Ovary (tissue), 7 donors: ENCODE measurements at regions not wholly inside any gene's neighbourhood (a gene's known extent, or its start where the extent isn't known, plus 50 kb on each side); places are given as distances from the start of the nearest gene placed in this dataset.

ENCODE experiments used
- DNase-seq, 5 donors: peaks; one replicate each; pipeline ENCODE4 v3.0.0-alpha.2; 2019 to 2020
- H3K27ac ChIP-seq, 2 donors: fragments of 200-600 bp; one replicate each; pipeline versions ENCODE4 v1.5.1 to v1.8.0; 2019 to 2022
- H3K27me3 ChIP-seq: fragments of 200-600 bp; one replicate; pipeline ENCODE4 v1.8.0; 2022
- H3K36me3 ChIP-seq: fragments of 200-600 bp; sonication (generic); one replicate; pipeline ENCODE4 v1.5.1; 2019
- H3K4me1 ChIP-seq: one replicate; pipeline ENCODE4 v1.8.1; 2013; ENCODE audit warnings: mild to moderate bottlenecking, moderate library complexity; ENCODE audit not compliant: insufficient read depth
- H3K4me3 ChIP-seq: fragments of 200-600 bp; sonication (generic); one replicate; pipeline ENCODE4 v1.5.1; 2017
- H3K9me3 ChIP-seq, 2 donors: fragments of 200-600 bp in 1 of 2; sonication (generic) in 1 of 2; one replicate each; pipeline versions ENCODE4 v1.5.1 to v1.8.1; 2013 to 2019; ENCODE audit warnings: mild to moderate bottlenecking in 1 of 2, moderate library complexity in 1 of 2
- EP300 ChIP-seq: sonication (generic); formaldehyde crosslinking; IDR thresholded peaks from one replicate; pipeline ENCODE4 v1.6.1; 2017; ENCODE audit warnings: antibody characterized with exemption
- POLR2A ChIP-seq: fragments of 450-650 bp; IDR thresholded peaks from one replicate; pipeline ENCODE4 v1.6.1; 2017; ENCODE audit warnings: antibody characterized with exemption, mild to moderate bottlenecking, moderate library complexity
- WGBS, 3 donors: extraction: QIAGEN DNeasy Blood & Tissue Kit in 1 of 3; methylation state at CpG; one replicate each; pipeline versions ENCODE4 v1.1.5 to v1.1.7; 2013 to 2017; 5-methylcytosine and 5-hydroxymethylcytosine counted together
- intact Hi-C, 4 donors: fragments of 100-400 bp; cut with DNase I; formaldehyde crosslinking; loops; one replicate each; pipeline versions ENCODE4 v1.11.0 to v1.15.1; 2022 to 2023
- TF ChIP-seq, protein P1 (sequence below), 3 donors: fragments of 450-650 bp in 2 of 3; fragments of 200-600 bp in 1 of 3; IDR thresholded peaks; one replicate each; pipeline versions ENCODE4 v1.5.1 to v1.8.0; 2016 to 2022; ENCODE audit warnings: antibody characterized with exemption in 3 of 3, mild to moderate bottlenecking in 1 of 3
- donor health status: DM: no; HTN: no; CAD: no; lungs with moderate emphysema.
- donor health status: DM: no; HTN: no; CAD: no.
- donor health status: Bipolar disorder and iron deficiency.
- donor health status: DM: no; HTN: no; CAD: no.
- donor health status: DM: yes; HTN: yes; CAD: no.

DNA sequence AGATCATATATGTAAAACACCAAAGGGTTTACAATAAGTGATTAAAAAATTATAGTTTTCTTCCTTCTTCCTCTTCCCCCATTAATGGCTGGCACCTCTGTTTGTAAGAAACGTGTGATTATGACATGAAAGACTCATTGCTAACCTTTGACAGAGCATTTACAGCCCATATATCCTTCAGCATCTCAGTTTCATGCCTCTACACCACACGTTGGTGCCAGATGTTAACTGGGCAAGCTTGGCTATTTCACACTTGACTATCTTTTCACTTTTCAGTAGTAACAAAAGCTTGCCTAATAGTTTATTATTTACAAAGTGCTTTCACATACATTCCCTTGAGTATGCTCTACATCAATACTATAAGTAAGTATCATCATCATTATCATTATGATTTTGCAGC lies 65.3 kb upstream of the C1QTNF7 start:
- WGBS, 3 donors, result 71 to 77% (median 77%) methylated on average over 2 of the region's 2 CpGs

DNA sequence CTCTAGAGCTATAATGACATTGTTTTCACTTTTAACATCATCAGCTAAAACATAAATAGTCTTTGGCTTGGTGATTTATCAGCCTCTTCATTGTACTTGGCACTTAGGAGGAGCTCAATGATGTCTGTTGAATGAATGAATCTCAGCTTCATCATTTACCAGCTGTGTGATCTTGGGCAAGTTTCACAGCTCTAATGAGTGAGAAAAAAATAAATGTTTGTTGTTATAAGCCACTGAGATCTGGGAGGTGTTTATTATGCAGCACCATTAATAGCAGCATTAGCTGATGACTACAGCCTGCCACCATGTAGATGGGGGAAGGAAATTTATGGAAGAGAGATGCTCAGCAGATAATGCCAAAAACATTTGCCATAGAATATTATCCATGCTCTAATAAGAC lies 63.6 kb upstream of the C1QTNF7 start:
- TF ChIP-seq, protein P1, sequence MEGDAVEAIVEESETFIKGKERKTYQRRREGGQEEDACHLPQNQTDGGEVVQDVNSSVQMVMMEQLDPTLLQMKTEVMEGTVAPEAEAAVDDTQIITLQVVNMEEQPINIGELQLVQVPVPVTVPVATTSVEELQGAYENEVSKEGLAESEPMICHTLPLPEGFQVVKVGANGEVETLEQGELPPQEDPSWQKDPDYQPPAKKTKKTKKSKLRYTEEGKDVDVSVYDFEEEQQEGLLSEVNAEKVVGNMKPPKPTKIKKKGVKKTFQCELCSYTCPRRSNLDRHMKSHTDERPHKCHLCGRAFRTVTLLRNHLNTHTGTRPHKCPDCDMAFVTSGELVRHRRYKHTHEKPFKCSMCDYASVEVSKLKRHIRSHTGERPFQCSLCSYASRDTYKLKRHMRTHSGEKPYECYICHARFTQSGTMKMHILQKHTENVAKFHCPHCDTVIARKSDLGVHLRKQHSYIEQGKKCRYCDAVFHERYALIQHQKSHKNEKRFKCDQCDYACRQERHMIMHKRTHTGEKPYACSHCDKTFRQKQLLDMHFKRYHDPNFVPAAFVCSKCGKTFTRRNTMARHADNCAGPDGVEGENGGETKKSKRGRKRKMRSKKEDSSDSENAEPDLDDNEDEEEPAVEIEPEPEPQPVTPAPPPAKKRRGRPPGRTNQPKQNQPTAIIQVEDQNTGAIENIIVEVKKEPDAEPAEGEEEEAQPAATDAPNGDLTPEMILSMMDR (IDR thresholded peaks at IDR 0.05), result no peak
- TF ChIP-seq POLR2A (no peak), EP300 (no peak)
- Histone ChIP-seq H3K9me3 (no peaks in the 10 kb centered on the region), H3K4me3 (no peak overlapping the region), H3K4me1 (no peaks in the 10 kb centered on the region), H3K27me3 (no peaks in the 10 kb centered on the region), H3K27ac (no peak overlapping the region), H3K36me3 (no peaks in the 10 kb centered on the region)
- intact Hi-C loops, result no loop called here
- DNase-seq, result no peak

More for the DNA sequence above, 65.3 kb upstream of the C1QTNF7 start:
- Histone ChIP-seq H3K4me1 (no peaks in the 10 kb centered on the region), H3K36me3 (no peaks in the 10 kb centered on the region), H3K27ac (no peak overlapping the region), H3K9me3 (no peaks in the 10 kb centered on the region), H3K4me3 (no peak overlapping the region), H3K27me3 (no peaks in the 10 kb centered on the region)
- no peak for DNase-seq
- TF ChIP-seq, protein P1 (IDR thresholded peaks at IDR 0.05), result no peak
- TF ChIP-seq POLR2A, result no peak
- TF ChIP-seq EP300, result no peak
- intact Hi-C loops, result no loop called here

DNA sequence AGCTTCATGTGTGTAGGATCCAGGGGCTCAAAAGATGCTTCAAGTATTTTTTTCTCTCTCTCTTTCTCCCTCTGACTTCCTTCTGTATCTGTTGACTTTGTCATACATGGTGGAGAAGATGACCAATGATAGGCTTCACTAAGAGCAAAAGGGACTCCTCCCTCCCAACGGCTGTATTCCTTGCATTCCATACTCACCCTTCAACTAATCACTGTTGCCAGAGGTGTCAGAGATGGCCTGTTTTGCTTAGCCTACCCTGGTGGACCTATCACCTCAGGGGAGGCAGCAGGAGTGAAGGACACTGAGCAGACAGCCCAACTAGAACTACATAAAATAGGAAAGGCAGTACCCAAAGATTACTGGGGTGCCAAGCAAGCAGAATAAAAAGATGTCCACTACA lies 62.2 kb upstream of the C1QTNF7 start:
- H3K27me3 ChIP-seq, result no peaks in the 10 kb centered on the region
- H3K4me3 ChIP-seq, result no peak overlapping the region
- H3K9me3 ChIP-seq, result no peaks in the 10 kb centered on the region
- no peak overlapping the region for H3K27ac ChIP-seq
- TF ChIP-seq, protein P1 (IDR thresholded peaks at IDR 0.05), result no peak
- TF ChIP-seq POLR2A, result no peak
- TF ChIP-seq EP300, result no peak
- H3K4me1 ChIP-seq, result no peaks in the 10 kb centered on the region
- DNase-seq, result no peak
- intact Hi-C loops, result no loop called here
- H3K36me3 ChIP-seq, result no peaks in the 10 kb centered on the region
- WGBS, 3 donors, result 13 to 37% (median 20%) methylated on average over 1 of the region's 1 CpG

DNA sequence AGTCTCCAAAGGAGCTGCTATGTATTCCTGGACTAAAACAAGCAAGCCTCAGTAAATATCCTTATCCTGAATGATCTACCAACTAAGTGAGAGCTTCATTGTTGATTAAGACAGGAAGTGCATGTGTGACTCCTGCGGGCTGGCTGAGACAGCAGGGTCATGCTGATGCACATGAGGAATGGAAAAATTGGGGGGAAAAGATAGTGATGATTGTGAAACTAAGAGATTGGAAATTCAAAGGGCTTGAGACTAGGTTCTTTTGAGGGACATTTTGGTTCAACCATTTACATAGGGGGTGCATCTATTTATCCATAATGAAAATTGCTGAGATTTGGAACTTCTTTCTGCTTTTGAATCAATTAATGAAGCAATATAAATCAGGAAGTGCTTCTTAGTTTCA lies 61.1 kb upstream of the C1QTNF7 start:
- no peaks in the 10 kb centered on the region for H3K27me3 ChIP-seq
- intact Hi-C loops, result no loop called here
- WGBS, 3 donors, result 80 to 92% (median 81%) methylated on average over 1 of the region's 1 CpG
- no peak overlapping the region for H3K4me3 ChIP-seq
- TF ChIP-seq EP300, result no peak
- TF ChIP-seq, protein P1 (IDR thresholded peaks at IDR 0.05), result no peak
- TF ChIP-seq POLR2A, result no peak
- H3K36me3 ChIP-seq, result no peaks in the 10 kb centered on the region
- no peak for DNase-seq
- no peaks in the 10 kb centered on the region for H3K4me1 ChIP-seq
- H3K9me3 ChIP-seq, result no peaks in the 10 kb centered on the region
- no peak overlapping the region for H3K27ac ChIP-seq

DNA sequence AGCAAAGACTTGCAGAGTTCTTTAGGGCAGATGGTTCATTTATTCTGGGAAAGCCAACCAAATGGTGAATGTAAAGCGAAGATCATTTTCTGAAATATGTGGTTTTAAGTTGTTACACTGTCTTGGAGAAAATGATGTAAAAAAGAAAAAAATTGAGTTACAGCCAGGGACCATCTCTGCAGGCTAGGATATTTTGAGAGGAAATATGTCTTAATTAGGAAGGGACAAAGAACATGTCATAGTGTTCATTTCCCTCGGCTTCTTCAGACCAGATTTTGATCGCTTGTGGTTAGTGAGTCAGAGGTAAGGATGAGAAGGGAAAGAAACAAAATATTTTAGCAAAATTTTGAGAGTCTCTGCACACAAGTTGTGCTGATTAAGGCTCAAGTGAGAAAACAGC lies 59.0 kb upstream of the C1QTNF7 start:
- no peak for DNase-seq
- Histone ChIP-seq H3K4me1 (peaks cover under 1% of the 10 kb centered on the region), H3K27me3 (no peaks in the 10 kb centered on the region), H3K36me3 (no peaks in the 10 kb centered on the region), H3K4me3 (no peak overlapping the region), H3K27ac (no peak overlapping the region), H3K9me3 (no peaks in the 10 kb centered on the region)
- TF ChIP-seq, protein P1 (IDR thresholded peaks at IDR 0.05), result no peak
- TF ChIP-seq POLR2A (no peak), EP300 (no peak)
- intact Hi-C loops, result no loop called here
- WGBS, 3 donors, result 33 to 42% (median 38%) methylated on average over 3 of the region's 3 CpGs
